HUES6 (cell line): ENCODE measurements at regions not wholly inside any gene's neighbourhood (a gene's known extent, or its start where the extent isn't known, plus 50 kb on each side); places are given as distances from the start of the nearest gene placed in this dataset.
"Not testable (repeated sequence)": the region's sequence is repeated elsewhere in the genome, so short reads cannot be mapped to it uniquely, and the experiment has no call there.

Experiments
- H3K27ac ChIP-seq: 2 replicates; pipeline ENCODE4 v1.7.0; 2013; ENCODE audit warnings: low read depth, mild to moderate bottlenecking, low read length, inconsistent platforms
- H3K27me3 ChIP-seq: 2 replicates; pipeline ENCODE4 v1.6.1; 2013; ENCODE audit warnings: low read length; ENCODE audit not compliant: control insufficient read depth, insufficient read depth
- H3K36me3 ChIP-seq: 2 replicates; pipeline ENCODE4 v1.6.1; 2013; ENCODE audit warnings: low read length; ENCODE audit not compliant: control insufficient read depth, insufficient read depth
- H3K4me1 ChIP-seq: 2 replicates; pipeline ENCODE4 v1.6.1; 2013; ENCODE audit warnings: low read length; ENCODE audit not compliant: control insufficient read depth, insufficient read depth
- H3K4me3 ChIP-seq: 2 replicates; pipeline ENCODE4 v1.5.1; 2013; ENCODE audit warnings: low read depth, low read length
- H3K9ac ChIP-seq: one replicate; pipeline ENCODE4 v1.6.1; 2013; ENCODE audit warnings: mild to moderate bottlenecking, low read length
- H3K9me3 ChIP-seq: 2 replicates; pipeline ENCODE4 v1.6.1; 2013; ENCODE audit warnings: low read depth, low read length; ENCODE audit not compliant: control insufficient read depth, insufficient read depth

- no peaks in the 10 kb centered on the region for H3K27me3 ChIP-seq
- no peaks in the 10 kb centered on the region for H3K9me3 ChIP-seq
- H3K4me1 ChIP-seq: no peaks in the 10 kb centered on the region
- no peak overlapping the region for H3K4me3 ChIP-seq
- no peak overlapping the region for H3K9ac ChIP-seq
- H3K36me3 ChIP-seq: no peaks in the 10 kb centered on the region
- no peak overlapping the region for H3K27ac ChIP-seq
Observed at GRCh38 chr13:31385540-31385939, 185.8 kb downstream of the B3GLCT start.

- no peaks in the 10 kb centered on the region for H3K36me3 ChIP-seq
- H3K9ac ChIP-seq: no peak overlapping the region
- H3K4me3 ChIP-seq: no peak overlapping the region
- H3K4me1 ChIP-seq: no peaks in the 10 kb centered on the region
- H3K27me3 ChIP-seq: no peaks in the 10 kb centered on the region
- peaks cover 2% of the 10 kb centered on the region; the same call in 1 of the 2 replicates for H3K9me3 ChIP-seq
- H3K27ac ChIP-seq: no peak overlapping the region
Observed at GRCh38 chr13:31394506-31394905, 194.7 kb downstream of the B3GLCT start.

- H3K9ac ChIP-seq: no peak overlapping the region
- no peak overlapping the region for H3K4me3 ChIP-seq
- H3K27me3 ChIP-seq: no peaks in the 10 kb centered on the region
- no peak overlapping the region for H3K27ac ChIP-seq
- H3K9me3 ChIP-seq: peaks cover 6% of the 10 kb centered on the region; the same call in 1 of the 2 replicates
- no peaks in the 10 kb centered on the region for H3K4me1 ChIP-seq
- no peaks in the 10 kb centered on the region for H3K36me3 ChIP-seq
Observed at GRCh38 chr13:31395090-31395489, 195.3 kb downstream of the B3GLCT start.

GRCh38 chr13:31399690-31400089, 199.9 kb downstream of the B3GLCT start:
- no peaks in the 10 kb centered on the region for H3K4me1 ChIP-seq
- no peaks in the 10 kb centered on the region for H3K36me3 ChIP-seq
- no peak overlapping the region for H3K4me3 ChIP-seq
- no peak overlapping the region for H3K9ac ChIP-seq
- H3K9me3 ChIP-seq: peaks cover 6% of the 10 kb centered on the region; the same call in 1 of the 2 replicates
- H3K27me3 ChIP-seq: no peaks in the 10 kb centered on the region
- no peak overlapping the region for H3K27ac ChIP-seq

GRCh38 chr13:31403711-31404110, 203.9 kb downstream of the B3GLCT start:
- H3K27me3 ChIP-seq, H3K9me3 ChIP-seq, H3K4me1 ChIP-seq, H3K9ac ChIP-seq, H3K4me3 ChIP-seq, H3K27ac ChIP-seq, H3K36me3 ChIP-seq: not testable (repeated sequence)

GRCh38 chr13:31408927-31409326, 209.2 kb downstream of the B3GLCT start:
- Histone ChIP-seq H3K9ac (no peak overlapping the region), H3K27ac (no peak overlapping the region), H3K27me3 (no peaks in the 10 kb centered on the region), H3K9me3 (no peaks in the 10 kb centered on the region), H3K4me3 (no peak overlapping the region), H3K36me3 (no peaks in the 10 kb centered on the region), H3K4me1 (no peaks in the 10 kb centered on the region)

- Histone ChIP-seq H3K27me3 (no peaks in the 10 kb centered on the region), H3K4me1 (no peaks in the 10 kb centered on the region), H3K9ac (no peak overlapping the region), H3K36me3 (no peaks in the 10 kb centered on the region), H3K27ac (no peak overlapping the region), H3K4me3 (no peak overlapping the region), H3K9me3 (no peaks in the 10 kb centered on the region)
Observed at GRCh38 chr13:31409678-31410356, 210.0 kb downstream of the B3GLCT start.

- Histone ChIP-seq H3K9ac (no peak overlapping the region), H3K36me3 (no peaks in the 10 kb centered on the region), H3K9me3 (no peaks in the 10 kb centered on the region), H3K27ac (no peak overlapping the region), H3K4me1 (no peaks in the 10 kb centered on the region), H3K4me3 (no peak overlapping the region), H3K27me3 (no peaks in the 10 kb centered on the region)
Observed at GRCh38 chr13:31413516-31413915, 213.7 kb downstream of the B3GLCT start.

GRCh38 chr13:31416066-31416465, 216.3 kb downstream of the B3GLCT start:
- no peaks in the 10 kb centered on the region for H3K4me1 ChIP-seq
- H3K9ac ChIP-seq: no peak overlapping the region
- no peak overlapping the region for H3K27ac ChIP-seq
- H3K9me3 ChIP-seq: no peaks in the 10 kb centered on the region
- no peaks in the 10 kb centered on the region for H3K27me3 ChIP-seq
- H3K36me3 ChIP-seq: no peaks in the 10 kb centered on the region
- H3K4me3 ChIP-seq: no peak overlapping the region

- H3K27ac ChIP-seq: no peak overlapping the region
- no peaks in the 10 kb centered on the region for H3K36me3 ChIP-seq
Observed at GRCh38 chr13:31418186-31418585, 218.4 kb downstream of the B3GLCT start.

GRCh38 chr13:31421756-31422155, 222.0 kb downstream of the B3GLCT start:
- no peaks in the 10 kb centered on the region for H3K36me3 ChIP-seq
- no peaks in the 10 kb centered on the region for H3K27me3 ChIP-seq
- H3K9ac ChIP-seq: no peak overlapping the region
- H3K27ac ChIP-seq: no peak overlapping the region
- no peak overlapping the region for H3K4me3 ChIP-seq
- peaks cover 3% of the 10 kb centered on the region; the same call in 1 of the 2 replicates for H3K4me1 ChIP-seq
- H3K9me3 ChIP-seq: no peaks in the 10 kb centered on the region

More at GRCh38 chr13:31418186-31418585, 218.4 kb downstream of the B3GLCT start:
- Histone ChIP-seq H3K4me1 (no peaks in the 10 kb centered on the region), H3K27me3 (no peaks in the 10 kb centered on the region), H3K4me3 (no peak overlapping the region), H3K9me3 (no peaks in the 10 kb centered on the region), H3K9ac (no peak overlapping the region)
